Kidney glomerular epithelial cell (primary cell): ENCODE measurements at regions not wholly inside any gene's neighbourhood (a gene's known extent, or its start where the extent isn't known, plus 50 kb on each side); places are given as distances from the start of the nearest gene placed in this dataset.
"Not testable (repeated sequence)": the region's sequence is repeated elsewhere in the genome, so short reads cannot be mapped to it uniquely, and the experiment has no call there.

Experiments
- DNase-seq: peaks from one replicate; lab custom pipeline; 2025; lab: John Stamatoyannopoulos, UW

GRCh38 chr4:69013933-69014332 is 62.3 kb upstream of the UGT2A3 start:
- not testable (repeated sequence) for DNase-seq

GRCh38 chr4:69017986-69018385 is 66.4 kb upstream of the UGT2A3 start:
- DNase-seq: not testable (repeated sequence)

- not testable (repeated sequence) for DNase-seq
Measured at GRCh38 chr4:69019538-69020461, 68.2 kb upstream of the UGT2A3 start.

GRCh38 chr4:69020462-69020807 is 68.8 kb upstream of the UGT2A3 start:
- DNase-seq: not testable (repeated sequence)

GRCh38 chr4:69025191-69025998 is 70.9 kb upstream of the UGT2B7 start:
- peak; percentile 21 for DNase-seq

GRCh38 chr4:69025999-69026387 is 70.3 kb upstream of the UGT2B7 start:
- DNase-seq: no peak

GRCh38 chr4:69026974-69027373 is 69.3 kb upstream of the UGT2B7 start:
- DNase-seq: no peak

- DNase-seq: no peak
Measured at GRCh38 chr4:69030326-69030725, 65.9 kb upstream of the UGT2B7 start.

- no peak for DNase-seq
Measured at GRCh38 chr4:69032847-69033638, 63.2 kb upstream of the UGT2B7 start.

GRCh38 chr4:69034315-69034740 is 61.9 kb upstream of the UGT2B7 start:
- DNase-seq: not testable (repeated sequence)

GRCh38 chr4:69038582-69038981 is 57.7 kb upstream of the UGT2B7 start:
- DNase-seq: no peak

- DNase-seq: no peak
Measured at GRCh38 chr4:69039071-69039470, 57.2 kb upstream of the UGT2B7 start.

GRCh38 chr4:69044247-69044646 is 52.0 kb upstream of the UGT2B7 start:
- DNase-seq: no peak
